Spleen (tissue), 11 donors: ENCODE measurements at regions not wholly inside any gene's neighbourhood (a gene's known extent, or its start where the extent isn't known, plus 50 kb on each side); places are given as distances from the start of the nearest gene placed in this dataset.

Experiments used
- DNase-seq: peaks from one replicate; pipeline ENCODE4 v3.0.0-alpha.2; 2020
- H3K27ac ChIP-seq, 8 donors: fragments of 200-600 bp; sonication (generic) in 7 of 8; 1 replicate in 4 of 8; 2 replicates in 4 of 8; pipeline versions ENCODE4 v1.5.0 to v1.8.0; 2016 to 2021; ENCODE audit warnings: inconsistent platforms in 4 of 8, mild to moderate bottlenecking in 4 of 8, moderate library complexity in 1 of 8
- H3K27me3 ChIP-seq, 7 donors: fragments of 200-600 bp; sonication (generic) in 6 of 7; replicated peaks in 1 of 7; 1 replicate in 4 of 7; 2 replicates in 3 of 7; pipeline versions ENCODE4 v1.5.0 to v1.8.0; 2016 to 2021; ENCODE audit warnings: inconsistent platforms in 3 of 7, mild to moderate bottlenecking in 1 of 7
- H3K36me3 ChIP-seq, 6 donors: fragments of 200-600 bp; sonication (generic) in 5 of 6; 1 replicate in 4 of 6; 2 replicates in 2 of 6; pipeline versions ENCODE4 v1.5.0 to v1.8.0; 2016 to 2021; ENCODE audit warnings: inconsistent platforms in 2 of 6
- H3K4me1 ChIP-seq, 6 donors: fragments of 200-600 bp; sonication (generic) in 5 of 6; 1 replicate in 3 of 6; 2 replicates in 3 of 6; pipeline versions ENCODE4 v1.5.0 to v1.8.0; 2016 to 2021; ENCODE audit warnings: inconsistent platforms in 3 of 6
- H3K4me3 ChIP-seq, 8 donors: fragments of 200-600 bp; sonication (generic) in 7 of 8; 1 replicate in 4 of 8; 2 replicates in 4 of 8; pipeline versions ENCODE4 v1.5.0 to v1.8.0; 2016 to 2021; ENCODE audit warnings: inconsistent platforms in 4 of 8, mild to moderate bottlenecking in 4 of 8, moderate library complexity in 2 of 8
- H3K9me3 ChIP-seq, 8 donors: fragments of 200-600 bp; sonication (generic) in 7 of 8; 1 replicate in 4 of 8; 2 replicates in 4 of 8; pipeline versions ENCODE4 v1.5.0 to v1.8.0; 2016 to 2021; ENCODE audit warnings: inconsistent platforms in 4 of 8
- CTCF ChIP-seq, 11 experiments: fragments of 200-600 bp in 7 of 11; fragments of 450-650 bp in 4 of 11; sonication (generic) in 4 of 11; IDR thresholded peaks in 8 of 11; conservative IDR thresholded peaks in 3 of 11; 1 replicate in 7 of 11; 2 replicates in 4 of 11; pipeline versions ENCODE4 v1.4.0 to v1.8.0; 2016 to 2021; ENCODE audit warnings: antibody characterized with exemption in 11 of 11, inconsistent platforms in 4 of 11, mild to moderate bottlenecking in 1 of 11
- POLR2A ChIP-seq, 3 donors: fragments of 450-650 bp; IDR thresholded peaks; one replicate each; pipeline ENCODE4 v1.5.1; 2017; ENCODE audit warnings: antibody characterized with exemption in 3 of 3, mild to moderate bottlenecking in 1 of 3
- POLR2AphosphoS5 ChIP-seq, 3 donors: sonication (generic); formaldehyde crosslinking; IDR thresholded peaks; one replicate each; pipeline ENCODE4 v1.5.1; 2017; ENCODE audit warnings: antibody characterized with exemption in 3 of 3
- WGBS, 5 donors: extraction: QIAGEN DNeasy Blood & Tissue Kit in 3 of 5; methylation state at CpG; one replicate each; pipeline versions ENCODE4 v1.1.5 to v1.1.7; 2013 to 2018; 5-methylcytosine and 5-hydroxymethylcytosine counted together
- intact Hi-C: fragments of 100-400 bp; cut with DNase I; formaldehyde crosslinking; loops from one replicate; pipeline ENCODE4 v1.15.0; 2023; ENCODE audit warnings: low total_unique reads
- donor health status: healthy with polysubstance abuse.
- donor health status: DM: no; HTN: no; CAD: no; lungs with moderate emphysema.
- donor health status: DM: no; HTN: no; CAD: no.
- donor health status: Bipolar disorder and iron deficiency.
- donor health status: healthy.
- donor health status: DM: no; HTN: no; CAD: no.
- donor health status: DM: yes; HTN: yes; CAD: no.

- 91 to 100% (median 95%) methylated on average over 1 of the region's 1 CpG for WGBS, 5 donors
- Histone ChIP-seq H3K4me3 (no peak overlapping the region), H3K4me1 (peaks cover 0 to 18% (median 0%) of the 10 kb centered on the region in 6 donors), H3K9me3 (no peaks in the 10 kb centered on the region), H3K36me3 (no peaks in the 10 kb centered on the region), H3K27me3 (no peaks in the 10 kb centered on the region), H3K27ac (peak overlapping the region in 1 of 8 donors; percentile 1)
- no peak for DNase-seq
- no peak for TF ChIP-seq POLR2A (IDR thresholded peaks at IDR 0.05)
- no peak for TF ChIP-seq POLR2AphosphoS5 (IDR thresholded peaks at IDR 0.05)
- TF ChIP-seq CTCF (IDR thresholded peaks at IDR 0.05 in 8 of 11, conservative IDR thresholded peaks at IDR 0.05 in 3 of 11), result no peak
- intact Hi-C loops, result no loop called here
Observed at GRCh38 chr2:176851889-176852483, 360.6 kb upstream of the HNRNPA3 start.

- intact Hi-C loops, result no loop called here
- no peak for TF ChIP-seq POLR2AphosphoS5 (IDR thresholded peaks at IDR 0.05)
- TF ChIP-seq POLR2A (IDR thresholded peaks at IDR 0.05), result no peak
- TF ChIP-seq CTCF (IDR thresholded peaks at IDR 0.05 in 8 of 11, conservative IDR thresholded peaks at IDR 0.05 in 3 of 11), result no peak
- H3K9me3 ChIP-seq, result no peaks in the 10 kb centered on the region
- peak overlapping the region in 5 of 8 donors; percentile 12 to 53 (median 35) for H3K27ac ChIP-seq
- no peak overlapping the region for H3K4me3 ChIP-seq
- no peaks in the 10 kb centered on the region for H3K36me3 ChIP-seq
- no peaks in the 10 kb centered on the region for H3K27me3 ChIP-seq
- DNase-seq, result no peak
- WGBS, 5 donors, result 34 to 47% (median 43%) methylated on average over 3 of the region's 3 CpGs
- peaks cover 0 to 18% (median 0%) of the 10 kb centered on the region in 6 donors for H3K4me1 ChIP-seq
Observed at GRCh38 chr2:176852667-176853066, 359.9 kb upstream of the HNRNPA3 start.

- WGBS, 5 donors, result 79 to 95% (median 93%) methylated on average over 1 of the region's 1 CpG
- no peak overlapping the region for H3K27ac ChIP-seq
- no peak overlapping the region for H3K4me3 ChIP-seq
- peaks cover 0 to 18% (median 0%) of the 10 kb centered on the region in 6 donors for H3K4me1 ChIP-seq
- H3K27me3 ChIP-seq, result no peaks in the 10 kb centered on the region
- no peaks in the 10 kb centered on the region for H3K36me3 ChIP-seq
- no peak for DNase-seq
- intact Hi-C loops, result no loop called here
- TF ChIP-seq POLR2A (IDR thresholded peaks at IDR 0.05), result no peak
- TF ChIP-seq CTCF (IDR thresholded peaks at IDR 0.05 in 8 of 11, conservative IDR thresholded peaks at IDR 0.05 in 3 of 11), result no peak
- no peak for TF ChIP-seq POLR2AphosphoS5 (IDR thresholded peaks at IDR 0.05)
- H3K9me3 ChIP-seq, result no peaks in the 10 kb centered on the region
Observed at GRCh38 chr2:176854062-176854461, 358.5 kb upstream of the HNRNPA3 start.

GRCh38 chr2:176854878-176855277 lies 357.7 kb upstream of the HNRNPA3 start:
- Histone ChIP-seq H3K27me3 (no peaks in the 10 kb centered on the region), H3K36me3 (no peaks in the 10 kb centered on the region), H3K4me3 (no peak overlapping the region), H3K4me1 (peaks cover 0 to 18% (median 0%) of the 10 kb centered on the region in 6 donors), H3K27ac (no peak overlapping the region), H3K9me3 (no peaks in the 10 kb centered on the region)
- intact Hi-C loops, result no loop called here
- WGBS, 5 donors, result 78 to 84% (median 78%) methylated on average over 3 of the region's 3 CpGs
- DNase-seq, result no peak
- no peak for TF ChIP-seq POLR2AphosphoS5 (IDR thresholded peaks at IDR 0.05)
- no peak for TF ChIP-seq CTCF (IDR thresholded peaks at IDR 0.05 in 8 of 11, conservative IDR thresholded peaks at IDR 0.05 in 3 of 11)
- no peak for TF ChIP-seq POLR2A (IDR thresholded peaks at IDR 0.05)
